ENCODE measurements at regions not wholly inside any gene's neighbourhood (a gene's known extent, or its start where the extent isn't known, plus 50 kb on each side); places are given as distances from the start of the nearest gene placed in this dataset.
"Not testable (repeated sequence)": the region's sequence is repeated elsewhere in the genome, so short reads cannot be mapped to it uniquely, and the experiment has no call there.

GRCh38 chr4:86413426-86413825, 53.6 kb upstream of the MAPK10 start:
- not testable (repeated sequence) for H3K27ac ChIP-seq (ENCODE audit: insufficient read depth, low read length, poor library complexity, severe bottlenecking); H3K36me3 Mint-ChIP-seq; DNase-seq; H3K4me3 Mint-ChIP-seq; H3K9me3 ChIP-seq (ENCODE audit: control insufficient read depth in 2 of 2, low read length in 2 of 2); H3K27me3 ChIP-seq (ENCODE audit: control insufficient read depth, insufficient read depth, low read length); ATAC-seq (ENCODE audit: low read depth in 2 of 2); H3K4me1 Mint-ChIP-seq; H3K4me1 ChIP-seq (ENCODE audit: control insufficient read depth, insufficient read depth, low read length, poor library complexity, severe bottlenecking); H3K27me3 Mint-ChIP-seq; H3K36me3 ChIP-seq (ENCODE audit: control insufficient read depth, insufficient read depth, low read length); H3K4me3 ChIP-seq (ENCODE audit: low read depth, low read length); H3K27ac Mint-ChIP-seq
- H3K9me3 Mint-ChIP-seq: peaks cover 4 to 11% (median 8%) of the 10 kb centered on the region in 7 donors

GRCh38 chr4:86414686-86415085, 54.8 kb upstream of the MAPK10 start:
- H3K27me3 ChIP-seq (ENCODE audit: control insufficient read depth, insufficient read depth, low read length): no peaks in the 10 kb centered on the region
- H3K9me3 ChIP-seq (ENCODE audit: control insufficient read depth in 2 of 2, low read length in 2 of 2): no peaks in the 10 kb centered on the region
- no peaks in the 10 kb centered on the region for H3K4me1 ChIP-seq (ENCODE audit: control insufficient read depth, insufficient read depth, low read length, poor library complexity, severe bottlenecking)
- no peak overlapping the region for H3K4me3 ChIP-seq (ENCODE audit: low read depth, low read length)
- Mint-ChIP-seq H3K4me1 (no peaks in the 10 kb centered on the region), H3K4me3 (no peak overlapping the region), H3K36me3 (no peaks in the 10 kb centered on the region), H3K27me3 (no peaks in the 10 kb centered on the region), H3K9me3 (peaks cover 4 to 11% (median 8%) of the 10 kb centered on the region in 7 donors), H3K27ac (no peak overlapping the region)
- DNase-seq (no peak), ATAC-seq (ENCODE audit: low read depth in 2 of 2) (no peak)
- no peaks in the 10 kb centered on the region for H3K36me3 ChIP-seq (ENCODE audit: control insufficient read depth, insufficient read depth, low read length)
- H3K27ac ChIP-seq (ENCODE audit: insufficient read depth, low read length, poor library complexity, severe bottlenecking): no peak overlapping the region

DNA sequence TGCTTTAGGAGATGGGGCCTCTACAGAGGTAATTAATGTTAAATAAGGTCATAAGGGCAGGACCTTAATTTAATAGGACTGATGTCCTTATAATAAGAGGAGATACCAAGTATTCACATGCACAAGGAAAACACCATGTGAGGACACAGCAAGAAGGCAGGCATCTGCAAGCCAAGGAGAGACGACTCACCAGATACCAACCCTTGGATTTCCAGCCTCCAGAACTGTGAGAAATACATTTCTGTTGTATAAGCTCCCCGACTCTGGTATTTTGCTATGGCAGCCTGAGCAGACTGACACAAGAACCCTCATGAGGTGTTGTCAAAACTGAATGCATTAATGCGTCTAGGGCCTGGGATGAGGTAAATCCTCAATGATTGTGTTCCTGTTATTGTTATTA, 56.2 kb upstream of the MAPK10 start:
- Mint-ChIP-seq H3K36me3 (no peaks in the 10 kb centered on the region), H3K9me3 (peaks cover 0 to 11% (median 7%) of the 10 kb centered on the region in 7 donors), H3K27ac (no peak overlapping the region), H3K27me3 (no peaks in the 10 kb centered on the region), H3K4me1 (no peaks in the 10 kb centered on the region), H3K4me3 (no peak overlapping the region)
- H3K4me1 ChIP-seq (ENCODE audit: control insufficient read depth, insufficient read depth, low read length, poor library complexity, severe bottlenecking): no peaks in the 10 kb centered on the region
- ATAC-seq (ENCODE audit: low read depth in 2 of 2) (no peak), DNase-seq (no peak)
- H3K27me3 ChIP-seq (ENCODE audit: control insufficient read depth, insufficient read depth, low read length): no peaks in the 10 kb centered on the region
- no peak overlapping the region for H3K4me3 ChIP-seq (ENCODE audit: low read depth, low read length)
- H3K27ac ChIP-seq (ENCODE audit: insufficient read depth, low read length, poor library complexity, severe bottlenecking): no peak overlapping the region
- no peaks in the 10 kb centered on the region for H3K36me3 ChIP-seq (ENCODE audit: control insufficient read depth, insufficient read depth, low read length)
- H3K9me3 ChIP-seq (ENCODE audit: control insufficient read depth in 2 of 2, low read length in 2 of 2): no peaks in the 10 kb centered on the region

- peaks cover 0 to 1% (median 0%) of the 10 kb centered on the region in 7 donors for H3K9me3 Mint-ChIP-seq
- no peak overlapping the region for H3K4me3 Mint-ChIP-seq
- H3K4me1 Mint-ChIP-seq: no peaks in the 10 kb centered on the region
- Histone ChIP-seq H3K4me3 (ENCODE audit: low read depth, low read length) (no peak overlapping the region), H3K4me1 (ENCODE audit: control insufficient read depth, insufficient read depth, low read length, poor library complexity, severe bottlenecking) (no peaks in the 10 kb centered on the region), H3K27ac (ENCODE audit: insufficient read depth, low read length, poor library complexity, severe bottlenecking) (no peak overlapping the region), H3K27me3 (ENCODE audit: control insufficient read depth, insufficient read depth, low read length) (no peaks in the 10 kb centered on the region), H3K36me3 (ENCODE audit: control insufficient read depth, insufficient read depth, low read length) (no peaks in the 10 kb centered on the region), H3K9me3 (ENCODE audit: control insufficient read depth in 2 of 2, low read length in 2 of 2) (no peaks in the 10 kb centered on the region)
- DNase-seq (no peak), ATAC-seq (ENCODE audit: low read depth in 2 of 2) (no peak)
- no peak overlapping the region for H3K27ac Mint-ChIP-seq
- H3K27me3 Mint-ChIP-seq: no peaks in the 10 kb centered on the region
- no peaks in the 10 kb centered on the region for H3K36me3 Mint-ChIP-seq
Measured at GRCh38 chr4:86421461-86421860, 61.6 kb upstream of the MAPK10 start.

DNA sequence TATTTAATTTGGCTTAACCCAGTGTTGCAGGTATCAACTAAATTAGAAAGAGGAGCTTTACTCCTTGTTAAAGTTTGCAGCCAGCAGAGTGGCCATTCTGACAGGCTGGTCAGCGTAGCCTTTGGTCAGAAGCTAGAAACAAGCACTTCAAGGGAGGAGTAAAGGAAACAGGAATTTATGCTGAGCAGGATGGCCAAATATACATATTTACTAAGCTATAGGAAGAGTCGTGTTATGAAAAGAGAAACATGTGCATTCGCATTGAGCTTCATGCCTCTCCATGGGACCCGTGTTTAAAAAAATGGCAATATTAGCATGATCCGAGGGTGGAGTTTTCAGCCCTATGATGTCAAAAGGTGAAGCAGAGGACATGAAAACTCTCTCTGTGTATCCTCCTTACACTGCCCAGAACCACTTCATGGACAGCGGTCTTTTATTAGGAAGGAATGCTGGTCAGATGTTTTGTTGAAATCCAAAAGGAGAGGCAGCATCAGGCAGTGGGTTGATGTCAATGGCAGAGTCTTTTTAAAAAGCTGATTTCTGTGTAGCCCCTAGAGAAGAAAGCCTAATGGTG, 71.8 kb upstream of the MAPK10 start:
- Histone ChIP-seq H3K4me1 (ENCODE audit: control insufficient read depth, insufficient read depth, low read length, poor library complexity, severe bottlenecking) (no peaks in the 10 kb centered on the region), H3K4me3 (ENCODE audit: low read depth, low read length) (no peak overlapping the region), H3K36me3 (ENCODE audit: control insufficient read depth, insufficient read depth, low read length) (no peaks in the 10 kb centered on the region), H3K27ac (ENCODE audit: insufficient read depth, low read length, poor library complexity, severe bottlenecking) (no peak overlapping the region), H3K27me3 (ENCODE audit: control insufficient read depth, insufficient read depth, low read length) (no peaks in the 10 kb centered on the region), H3K9me3 (ENCODE audit: control insufficient read depth in 2 of 2, low read length in 2 of 2) (no peaks in the 10 kb centered on the region)
- no peak for DNase-seq
- no peaks in the 10 kb centered on the region for H3K36me3 Mint-ChIP-seq
- no peak overlapping the region for H3K4me3 Mint-ChIP-seq
- no peak overlapping the region for H3K27ac Mint-ChIP-seq
- ATAC-seq (ENCODE audit: low read depth in 2 of 2): no peak
- no peaks in the 10 kb centered on the region for H3K27me3 Mint-ChIP-seq
- H3K4me1 Mint-ChIP-seq: no peaks in the 10 kb centered on the region
- H3K9me3 Mint-ChIP-seq: peaks cover 0 to 7% (median 3%) of the 10 kb centered on the region in 7 donors

DNA sequence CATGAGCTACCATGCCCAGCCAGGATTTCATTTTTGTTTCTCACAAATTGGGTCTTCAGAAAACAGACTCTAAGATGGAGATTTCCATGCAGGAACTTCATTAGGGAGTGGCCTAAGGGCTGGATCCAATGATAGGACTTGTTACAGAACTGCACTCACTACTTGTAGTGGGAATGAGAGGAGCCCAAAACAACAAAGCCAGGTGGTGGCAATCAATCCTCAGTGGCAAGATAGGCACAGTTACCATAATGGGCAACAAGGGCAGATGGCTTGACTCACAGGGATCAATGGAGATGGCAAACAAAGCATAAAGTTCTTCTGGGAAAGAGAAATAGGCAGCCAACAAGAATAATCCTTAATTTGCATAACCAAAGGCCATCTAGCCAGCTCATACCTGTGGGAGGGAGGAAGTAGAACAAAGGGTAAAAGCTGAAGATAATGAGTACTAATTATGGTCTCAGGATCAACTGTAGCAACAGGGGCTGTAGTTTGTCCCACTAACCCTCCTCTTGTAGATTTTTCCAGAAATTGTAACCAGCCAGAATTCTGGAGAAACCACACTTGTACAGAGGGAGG, 72.8 kb upstream of the MAPK10 start:
- Histone ChIP-seq H3K9me3 (ENCODE audit: control insufficient read depth in 2 of 2, low read length in 2 of 2) (no peaks in the 10 kb centered on the region), H3K27me3 (ENCODE audit: control insufficient read depth, insufficient read depth, low read length) (no peaks in the 10 kb centered on the region), H3K4me3 (ENCODE audit: low read depth, low read length) (no peak overlapping the region), H3K27ac (ENCODE audit: insufficient read depth, low read length, poor library complexity, severe bottlenecking) (no peak overlapping the region), H3K4me1 (ENCODE audit: control insufficient read depth, insufficient read depth, low read length, poor library complexity, severe bottlenecking) (no peaks in the 10 kb centered on the region), H3K36me3 (ENCODE audit: control insufficient read depth, insufficient read depth, low read length) (no peaks in the 10 kb centered on the region)
- Mint-ChIP-seq H3K9me3 (peaks cover 0 to 7% (median 1%) of the 10 kb centered on the region in 7 donors), H3K4me1 (no peaks in the 10 kb centered on the region), H3K4me3 (no peak overlapping the region), H3K36me3 (no peaks in the 10 kb centered on the region), H3K27ac (no peak overlapping the region), H3K27me3 (no peaks in the 10 kb centered on the region)
- ATAC-seq (ENCODE audit: low read depth in 2 of 2): no peak
- no peak for DNase-seq

- ATAC-seq (ENCODE audit: low read depth in 2 of 2) (no peak), DNase-seq (no peak)
- Mint-ChIP-seq H3K27me3 (no peaks in the 10 kb centered on the region), H3K4me1 (no peaks in the 10 kb centered on the region), H3K27ac (no peak overlapping the region), H3K9me3 (peaks cover 0 to 7% (median 2%) of the 10 kb centered on the region in 7 donors), H3K4me3 (no peak overlapping the region), H3K36me3 (no peaks in the 10 kb centered on the region)
- Histone ChIP-seq H3K4me1 (ENCODE audit: control insufficient read depth, insufficient read depth, low read length, poor library complexity, severe bottlenecking) (no peaks in the 10 kb centered on the region), H3K27ac (ENCODE audit: insufficient read depth, low read length, poor library complexity, severe bottlenecking) (no peak overlapping the region), H3K27me3 (ENCODE audit: control insufficient read depth, insufficient read depth, low read length) (no peaks in the 10 kb centered on the region), H3K9me3 (ENCODE audit: control insufficient read depth in 2 of 2, low read length in 2 of 2) (no peaks in the 10 kb centered on the region), H3K4me3 (ENCODE audit: low read depth, low read length) (no peak overlapping the region), H3K36me3 (ENCODE audit: control insufficient read depth, insufficient read depth, low read length) (no peaks in the 10 kb centered on the region)
Measured at GRCh38 chr4:86439293-86439692, 79.4 kb upstream of the MAPK10 start.

DNA sequence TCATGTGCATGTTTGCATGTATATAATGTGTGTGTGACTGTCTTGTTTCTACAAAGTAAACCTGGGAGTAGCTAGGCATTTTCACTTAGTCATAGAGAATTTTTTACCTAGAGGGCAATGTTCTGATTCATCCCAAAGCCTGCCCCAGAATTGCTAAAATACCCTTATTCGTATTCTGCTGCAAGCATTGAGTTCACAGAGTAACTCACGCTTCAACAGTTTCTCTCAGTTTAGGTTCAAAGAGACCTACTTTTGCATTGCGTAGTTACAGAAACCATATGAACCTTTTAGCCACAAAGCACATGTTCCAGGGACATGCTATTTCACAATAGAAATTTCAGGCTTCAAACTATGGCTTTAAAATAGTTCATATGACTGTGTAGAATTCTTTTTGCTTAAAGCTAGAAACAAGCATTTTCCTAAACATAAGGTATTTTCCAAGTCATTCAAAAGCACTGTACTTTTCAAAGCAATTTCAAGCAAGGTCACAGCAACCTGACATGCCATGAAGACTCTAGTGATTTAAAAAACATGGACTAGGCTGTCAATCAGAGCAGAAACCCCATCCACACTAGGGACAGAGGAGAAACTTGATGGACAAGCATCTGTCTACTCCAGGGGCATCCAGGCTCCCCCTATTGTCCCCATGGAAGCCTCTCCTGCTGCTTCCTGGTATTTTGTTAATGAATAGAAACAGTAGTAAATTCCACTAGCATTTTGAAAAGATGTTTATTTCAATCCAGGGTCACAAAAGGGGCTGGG, 81.5 kb upstream of the MAPK10 start:
- H3K27ac Mint-ChIP-seq: no peak overlapping the region
- no peak for ATAC-seq (ENCODE audit: low read depth in 2 of 2)
- no peak overlapping the region for H3K4me3 Mint-ChIP-seq
- Histone ChIP-seq H3K27me3 (ENCODE audit: control insufficient read depth, insufficient read depth, low read length) (no peaks in the 10 kb centered on the region), H3K36me3 (ENCODE audit: control insufficient read depth, insufficient read depth, low read length) (no peaks in the 10 kb centered on the region), H3K4me3 (ENCODE audit: low read depth, low read length) (no peak overlapping the region), H3K4me1 (ENCODE audit: control insufficient read depth, insufficient read depth, low read length, poor library complexity, severe bottlenecking) (no peaks in the 10 kb centered on the region), H3K9me3 (ENCODE audit: control insufficient read depth in 2 of 2, low read length in 2 of 2) (no peaks in the 10 kb centered on the region), H3K27ac (ENCODE audit: insufficient read depth, low read length, poor library complexity, severe bottlenecking) (no peak overlapping the region)
- H3K36me3 Mint-ChIP-seq: no peaks in the 10 kb centered on the region
- no peak for DNase-seq
- H3K4me1 Mint-ChIP-seq: no peaks in the 10 kb centered on the region
- H3K27me3 Mint-ChIP-seq: no peaks in the 10 kb centered on the region
- H3K9me3 Mint-ChIP-seq: peaks cover 0 to 7% (median 0%) of the 10 kb centered on the region in 7 donors
